Activated CD4-positive, alpha-beta T cell treated with anti-CD3 and anti-CD28 coated beads, Interleukin-2, amount 10 ng/mL, durations not matched to agents 24 days and 14 days (primary cell): ENCODE measurements at regions not wholly inside any gene's neighbourhood (a gene's known extent, or its start where the extent isn't known, plus 50 kb on each side); places are given as distances from the start of the nearest gene placed in this dataset.

ENCODE experiments used
- DNase-seq: peaks from one replicate; pipeline ENCODE4 v3.0.0; 2022
- H3K27ac Mint-ChIP-seq: one replicate; pipeline ENCODE4 v1.8.0; 2022; ENCODE audit warnings: mild to moderate bottlenecking, mixed read lengths
- H3K27me3 Mint-ChIP-seq: one replicate; pipeline ENCODE4 v1.8.0; 2022; ENCODE audit warnings: mixed read lengths
- H3K36me3 Mint-ChIP-seq: one replicate; pipeline ENCODE4 v1.8.0; 2022; ENCODE audit warnings: low read depth, mild to moderate bottlenecking, mixed read lengths
- H3K4me1 Mint-ChIP-seq: one replicate; pipeline ENCODE4 v1.8.0; 2021; ENCODE audit warnings: mixed read lengths
- H3K4me3 Mint-ChIP-seq: one replicate; pipeline ENCODE4 v1.8.0; 2022; ENCODE audit warnings: mild to moderate bottlenecking, moderate library complexity, mixed read lengths
- H3K9me3 Mint-ChIP-seq: one replicate; pipeline ENCODE4 v1.8.0; 2021; ENCODE audit warnings: mixed read lengths
- intact Hi-C: fragments of 100-400 bp; cut with micrococcal nuclease; formaldehyde crosslinking; loops from one replicate; pipeline ENCODE4 v1.15.1; 2023

- intact Hi-C loops = no loop called here
- Mint-ChIP-seq H3K9me3 (peaks cover 6% of the 10 kb centered on the region), H3K27ac (no peak overlapping the region), H3K27me3 (no peaks in the 10 kb centered on the region), H3K36me3 (no peaks in the 10 kb centered on the region), H3K4me1 (no peaks in the 10 kb centered on the region), H3K4me3 (no peak overlapping the region)
- DNase-seq = no peak
These were observed 70.6 kb upstream of the HS3ST2 start for GRCh38 chr16:22743401-22743800.

GRCh38 chr16:22751104-22751667 is 62.8 kb upstream of the HS3ST2 start:
- no peak overlapping the region for H3K27ac Mint-ChIP-seq
- H3K36me3 Mint-ChIP-seq = no peaks in the 10 kb centered on the region
- intact Hi-C loops = no loop called here
- no peaks in the 10 kb centered on the region for H3K27me3 Mint-ChIP-seq
- H3K4me1 Mint-ChIP-seq = no peaks in the 10 kb centered on the region
- DNase-seq = no peak
- peaks cover 5% of the 10 kb centered on the region for H3K9me3 Mint-ChIP-seq
- no peak overlapping the region for H3K4me3 Mint-ChIP-seq

GRCh38 chr16:22751685-22752084 is 62.3 kb upstream of the HS3ST2 start:
- no peaks in the 10 kb centered on the region for H3K4me1 Mint-ChIP-seq

GRCh38 chr16:22753451-22753850 is 60.5 kb upstream of the HS3ST2 start:
- Mint-ChIP-seq H3K9me3 (peaks cover 5% of the 10 kb centered on the region), H3K4me3 (no peak overlapping the region), H3K36me3 (no peaks in the 10 kb centered on the region), H3K27ac (no peak overlapping the region), H3K4me1 (no peaks in the 10 kb centered on the region), H3K27me3 (peaks cover 2% of the 10 kb centered on the region)
- intact Hi-C loops = no loop called here
- no peak for DNase-seq

More at GRCh38 chr16:22751685-22752084, 62.3 kb upstream of the HS3ST2 start:
- no peaks in the 10 kb centered on the region for H3K36me3 Mint-ChIP-seq
- intact Hi-C loops = no loop called here
- no peak overlapping the region for H3K27ac Mint-ChIP-seq
- no peak overlapping the region for H3K4me3 Mint-ChIP-seq
- H3K27me3 Mint-ChIP-seq = peaks cover 2% of the 10 kb centered on the region
- H3K9me3 Mint-ChIP-seq = peaks cover 5% of the 10 kb centered on the region
- no peak for DNase-seq

- H3K27ac Mint-ChIP-seq = no peak overlapping the region
- peaks cover 2% of the 10 kb centered on the region for H3K27me3 Mint-ChIP-seq
- peaks cover 5% of the 10 kb centered on the region for H3K9me3 Mint-ChIP-seq
- no peaks in the 10 kb centered on the region for H3K4me1 Mint-ChIP-seq
- intact Hi-C loops = no loop called here
- H3K36me3 Mint-ChIP-seq = no peaks in the 10 kb centered on the region
- no peak for DNase-seq
- H3K4me3 Mint-ChIP-seq = no peak overlapping the region
These were observed 59.4 kb upstream of the HS3ST2 start for GRCh38 chr16:22754577-22754976.

- Mint-ChIP-seq H3K27me3 (peaks cover 2% of the 10 kb centered on the region), H3K9me3 (no peaks in the 10 kb centered on the region), H3K4me1 (no peaks in the 10 kb centered on the region), H3K27ac (no peak overlapping the region), H3K4me3 (no peak overlapping the region), H3K36me3 (no peaks in the 10 kb centered on the region)
- intact Hi-C loops = no loop called here
- no peak for DNase-seq
These were observed 56.8 kb upstream of the HS3ST2 start for GRCh38 chr16:22757202-22757601.

GRCh38 chr16:22762486-22762885 is 51.5 kb upstream of the HS3ST2 start:
- no peak for DNase-seq
- H3K36me3 Mint-ChIP-seq = no peaks in the 10 kb centered on the region
- intact Hi-C loops = no loop called here
- no peak overlapping the region for H3K27ac Mint-ChIP-seq
- no peaks in the 10 kb centered on the region for H3K4me1 Mint-ChIP-seq
- no peak overlapping the region for H3K4me3 Mint-ChIP-seq
- H3K27me3 Mint-ChIP-seq = no peaks in the 10 kb centered on the region
- H3K9me3 Mint-ChIP-seq = no peaks in the 10 kb centered on the region

GRCh38 chr16:22763437-22764080 is 50.4 kb upstream of the HS3ST2 start:
- intact Hi-C loops = no loop called here
- H3K27ac Mint-ChIP-seq = no peak overlapping the region
- no peaks in the 10 kb centered on the region for H3K36me3 Mint-ChIP-seq
- H3K27me3 Mint-ChIP-seq = no peaks in the 10 kb centered on the region
- no peaks in the 10 kb centered on the region for H3K9me3 Mint-ChIP-seq
- DNase-seq = no peak
- H3K4me1 Mint-ChIP-seq = no peaks in the 10 kb centered on the region
- no peak overlapping the region for H3K4me3 Mint-ChIP-seq
